ENCODE measurements at regions not wholly inside any gene's neighbourhood (a gene's known extent, or its start where the extent isn't known, plus 50 kb on each side); places are given as distances from the start of the nearest gene placed in this dataset.
A peak's percentile ranks its signal among the peaks of the same experiment; 100 is the strongest.

- H3K4me3 ChIP-seq, result no peak overlapping the region
- H3K9me3 Mint-ChIP-seq, result no peaks in the 10 kb centered on the region
- TF ChIP-seq EZH2 (IDR thresholded peaks at IDR 0.05) (no peak), EZH2phosphoT487 (IDR thresholded peaks at IDR 0.05) (no peak), CTCF (IDR thresholded peaks at IDR 0.05) (no peak)
Observed at GRCh38 chr12:87924149-87924548, 105.1 kb downstream of the C12orf50 start.

GRCh38 chr12:87923361-87923760, 105.8 kb downstream of the C12orf50 start:
- Histone ChIP-seq H3K4me2 (no peak overlapping the region), H4K20me1 (ENCODE audit: low read depth) (no peaks in the 10 kb centered on the region), H2AFZ (replicated peaks) (no peak overlapping the region), H3K4me3 (no peak overlapping the region), H3K9me3 (ENCODE audit: low read depth) (no peaks in the 10 kb centered on the region), H3K27me3 (no peaks in the 10 kb centered on the region), H3K27ac (no peak overlapping the region), H3K9ac (no peak overlapping the region), H3K4me1 (peaks cover 9% of the 10 kb centered on the region), H3K36me3 (no peaks in the 10 kb centered on the region), H3K79me2 (ENCODE audit: low read depth) (no peaks in the 10 kb centered on the region), H3F3A (ENCODE audit: low read depth) (no peaks in the 10 kb centered on the region)
- Mint-ChIP-seq H3K4me3 (no peak overlapping the region), H3K4me1 (peaks cover 12% of the 10 kb centered on the region), H3K27me3 (ENCODE audit: insufficient read depth, low read depth) (no peaks in the 10 kb centered on the region), H3K9me3 (no peaks in the 10 kb centered on the region), H3K36me3 (no peaks in the 10 kb centered on the region), H3K27ac (no peak overlapping the region)
- TF ChIP-seq EZH2 (IDR thresholded peaks at IDR 0.05) (no peak), EZH2phosphoT487 (IDR thresholded peaks at IDR 0.05) (no peak), CTCF (IDR thresholded peaks at IDR 0.05) (no peak)
- no peak for DNase-seq (ENCODE audit: low spot score)

More at GRCh38 chr12:87924149-87924548, 105.1 kb downstream of the C12orf50 start:
- Histone ChIP-seq H4K20me1 (ENCODE audit: low read depth) (no peaks in the 10 kb centered on the region), H3K4me2 (no peak overlapping the region), H3K4me1 (peaks cover 9% of the 10 kb centered on the region), H2AFZ (replicated peaks) (no peak overlapping the region), H3K9me3 (ENCODE audit: low read depth) (no peaks in the 10 kb centered on the region), H3K79me2 (ENCODE audit: low read depth) (no peaks in the 10 kb centered on the region), H3K27me3 (no peaks in the 10 kb centered on the region), H3K9ac (no peak overlapping the region), H3K36me3 (no peaks in the 10 kb centered on the region), H3F3A (ENCODE audit: low read depth) (no peaks in the 10 kb centered on the region), H3K27ac (no peak overlapping the region)
- Mint-ChIP-seq H3K27me3 (ENCODE audit: insufficient read depth, low read depth) (no peaks in the 10 kb centered on the region), H3K4me3 (no peak overlapping the region), H3K27ac (no peak overlapping the region), H3K36me3 (no peaks in the 10 kb centered on the region), H3K4me1 (peaks cover 12% of the 10 kb centered on the region)
- DNase-seq (ENCODE audit: low spot score), result no peak

- no peaks in the 10 kb centered on the region for H3K27me3 Mint-ChIP-seq (ENCODE audit: insufficient read depth, low read depth)
- no peaks in the 10 kb centered on the region for H3K79me2 ChIP-seq (ENCODE audit: low read depth)
- no peaks in the 10 kb centered on the region for H3K27me3 ChIP-seq
- H3K36me3 ChIP-seq, result no peaks in the 10 kb centered on the region
- no peak overlapping the region for H3K4me3 Mint-ChIP-seq
- no peak overlapping the region for H3K27ac Mint-ChIP-seq
- no peaks in the 10 kb centered on the region for H3K9me3 ChIP-seq (ENCODE audit: low read depth)
- H3F3A ChIP-seq (ENCODE audit: low read depth), result no peaks in the 10 kb centered on the region
- H3K4me2 ChIP-seq, result no peak overlapping the region
- no peak overlapping the region for H3K27ac ChIP-seq
- peaks cover 12% of the 10 kb centered on the region for H3K4me1 Mint-ChIP-seq
- no peak for DNase-seq (ENCODE audit: low spot score)
- no peak for TF ChIP-seq EZH2phosphoT487 (IDR thresholded peaks at IDR 0.05)
- TF ChIP-seq EZH2 (IDR thresholded peaks at IDR 0.05), result no peak
- no peak for TF ChIP-seq CTCF (IDR thresholded peaks at IDR 0.05)
- H3K36me3 Mint-ChIP-seq, result no peaks in the 10 kb centered on the region
- H2AFZ ChIP-seq (replicated peaks), result peak overlapping the region; percentile 9
- no peaks in the 10 kb centered on the region for H3K9me3 Mint-ChIP-seq
- H3K4me1 ChIP-seq, result peaks cover 9% of the 10 kb centered on the region
- no peak overlapping the region for H3K9ac ChIP-seq
- H4K20me1 ChIP-seq (ENCODE audit: low read depth), result no peaks in the 10 kb centered on the region
- no peak overlapping the region for H3K4me3 ChIP-seq
Observed at GRCh38 chr12:87922736-87923135, 106.5 kb downstream of the C12orf50 start.
